WTC11 (cell line): ENCODE measurements at regions not wholly inside any gene's neighbourhood (a gene's known extent, or its start where the extent isn't known, plus 50 kb on each side); places are given as distances from the start of the nearest gene placed in this dataset.

ENCODE experiments used
- ATAC-seq: fragments of 200-7000 bp; cut with Tn5 transposase; 2 replicates; pipeline ENCODE4 v1.10.0; 2021; ENCODE audit warnings: mild to moderate bottlenecking, moderate library complexity
- CTCF ChIA-PET: fragments of 300-600 bp; sonication (Branson Sonifier 250); formaldehyde crosslinking; loops from one replicate; lab custom pipeline; 2021; ENCODE audit warnings: antibody characterized with exemption; lab: Charles Lee
- POLR2A ChIA-PET: fragments of 350-600 bp; sonication (Branson Sonifier 250); formaldehyde crosslinking; loops from one replicate; lab custom pipeline; 2021; ENCODE audit warnings: antibody characterized with exemption; lab: Charles Lee
- DNase-seq: peaks from one replicate; pipeline ENCODE4 v3.0.0; 2021; ENCODE audit warnings: low spot score
- H3K27ac Mint-ChIP-seq: 2 replicates; pipeline ENCODE4 v1.8.0; 2021; ENCODE audit warnings: mixed read lengths
- H3K27me3 Mint-ChIP-seq: 2 replicates; pipeline ENCODE4 v1.8.0; 2021; ENCODE audit warnings: low read depth, mild to moderate bottlenecking, moderate library complexity, mixed read lengths
- H3K36me3 Mint-ChIP-seq: 2 replicates; pipeline ENCODE4 v1.8.0; 2021; ENCODE audit warnings: mixed read lengths
- H3K4me1 Mint-ChIP-seq: 2 replicates; pipeline ENCODE4 v1.8.0; 2022; ENCODE audit warnings: mixed read lengths
- H3K4me3 Mint-ChIP-seq: 2 replicates; pipeline ENCODE4 v1.8.0; 2021; ENCODE audit warnings: mild to moderate bottlenecking, moderate library complexity, mixed read lengths
- H3K9me3 Mint-ChIP-seq: 2 replicates; pipeline ENCODE4 v1.8.0; 2021; ENCODE audit warnings: mixed read lengths
- FOXJ3 ChIP-seq: sonication (generic); formaldehyde crosslinking; IDR thresholded peaks from 2 replicates; pipeline ENCODE4 v1.9.0; 2021; ENCODE audit warnings: missing genetic modification reagents, mild to moderate bottlenecking, borderline replicate concordance
- FOXK1 ChIP-seq: sonication (generic); formaldehyde crosslinking; IDR thresholded peaks from 2 replicates; pipeline ENCODE4 v1.8.0; 2022; ENCODE audit warnings: mild to moderate bottlenecking, moderate library complexity, missing genetic modification reagents
- NR2C2 ChIP-seq: sonication (generic); formaldehyde crosslinking; IDR thresholded peaks from 2 replicates; pipeline ENCODE4 v1.8.0; 2022; ENCODE audit warnings: mild to moderate bottlenecking, missing genetic modification reagents
- PRRX2 ChIP-seq: fragments of 250-450 bp; sonication (Bioruptor Pico); IDR thresholded peaks from 2 replicates; pipeline ENCODE4 v1.8.0; 2021; ENCODE audit warnings: mild to moderate bottlenecking
- SMAD3 ChIP-seq: sonication (generic); formaldehyde crosslinking; IDR thresholded peaks from 2 replicates; pipeline ENCODE4 v1.8.0; 2022; ENCODE audit warnings: missing genetic modification reagents, mild to moderate bottlenecking, borderline replicate concordance
- SP1 ChIP-seq: sonication (generic); formaldehyde crosslinking; conservative IDR thresholded peaks from 2 replicates; pipeline ENCODE4 v1.8.1; 2022; ENCODE audit warnings: missing genetic modification reagents
- TEAD4 ChIP-seq: sonication (generic); formaldehyde crosslinking; IDR thresholded peaks from 2 replicates; pipeline ENCODE4 v1.8.0; 2022; ENCODE audit warnings: mild to moderate bottlenecking, missing genetic modification reagents
- ZBTB21 ChIP-seq: sonication (generic); formaldehyde crosslinking; IDR thresholded peaks from 2 replicates; pipeline ENCODE4 v1.8.1; 2023; ENCODE audit warnings: mild to moderate bottlenecking, missing genetic modification reagents, borderline replicate concordance
- ZNF121 ChIP-seq: sonication (generic); formaldehyde crosslinking; IDR thresholded peaks from 2 replicates; pipeline ENCODE4 v1.8.0; 2023; ENCODE audit warnings: missing genetic modification reagents
- ZNF232 ChIP-seq: sonication (generic); formaldehyde crosslinking; IDR thresholded peaks from 2 replicates; pipeline ENCODE4 v1.8.0; 2022; ENCODE audit warnings: mild to moderate bottlenecking, missing genetic modification reagents
- TF ChIP-seq, protein P1 (sequence below): sonication (generic); formaldehyde crosslinking; IDR thresholded peaks from 2 replicates; pipeline ENCODE4 v1.8.1; 2023; ENCODE audit warnings: mild to moderate bottlenecking, moderate library complexity, missing genetic modification reagents
- TF ChIP-seq, protein P2 (sequence below): sonication (generic); formaldehyde crosslinking; IDR thresholded peaks from 2 replicates; pipeline ENCODE4 v1.8.1; 2022; ENCODE audit warnings: mild to moderate bottlenecking, moderate library complexity, missing genetic modification reagents
- TF ChIP-seq, protein P3 (sequence below): sonication (generic); formaldehyde crosslinking; IDR thresholded peaks from 2 replicates; pipeline ENCODE4 v1.8.0; 2023; ENCODE audit warnings: missing genetic modification reagents
- TF ChIP-seq, protein P4 (sequence below): sonication (generic); formaldehyde crosslinking; IDR thresholded peaks from 2 replicates; pipeline ENCODE4 v1.8.1; 2022; ENCODE audit warnings: mild to moderate bottlenecking, missing genetic modification reagents, moderate library complexity, borderline replicate concordance
- TF ChIP-seq, protein P5 (sequence below): fragments of 250-450 bp; sonication (Bioruptor Pico); IDR thresholded peaks from 2 replicates; pipeline ENCODE4 v2.1.2; 2022; ENCODE audit warnings: mild to moderate bottlenecking, moderate library complexity
- TF ChIP-seq, protein P6 (sequence below): sonication (generic); formaldehyde crosslinking; IDR thresholded peaks from 2 replicates; pipeline ENCODE4 v1.8.1; 2023; ENCODE audit warnings: mild to moderate bottlenecking, missing genetic modification reagents, moderate library complexity
- TF ChIP-seq, protein P7 (sequence below): sonication (generic); formaldehyde crosslinking; IDR thresholded peaks from 2 replicates; pipeline ENCODE4 v1.8.0; 2022; ENCODE audit warnings: mild to moderate bottlenecking, missing genetic modification reagents
- TF ChIP-seq, protein P8 (sequence below): fragments of 250-450 bp; sonication (Bioruptor Pico); IDR thresholded peaks from 2 replicates; pipeline ENCODE4 v1.9.0; 2021; ENCODE audit warnings: mild to moderate bottlenecking
- TF ChIP-seq, protein P9 (sequence below): fragments of 250-450 bp; sonication (Bioruptor Pico); IDR thresholded peaks from 2 replicates; pipeline ENCODE4 v1.9.0; 2021; ENCODE audit warnings: mild to moderate bottlenecking

DNA sequence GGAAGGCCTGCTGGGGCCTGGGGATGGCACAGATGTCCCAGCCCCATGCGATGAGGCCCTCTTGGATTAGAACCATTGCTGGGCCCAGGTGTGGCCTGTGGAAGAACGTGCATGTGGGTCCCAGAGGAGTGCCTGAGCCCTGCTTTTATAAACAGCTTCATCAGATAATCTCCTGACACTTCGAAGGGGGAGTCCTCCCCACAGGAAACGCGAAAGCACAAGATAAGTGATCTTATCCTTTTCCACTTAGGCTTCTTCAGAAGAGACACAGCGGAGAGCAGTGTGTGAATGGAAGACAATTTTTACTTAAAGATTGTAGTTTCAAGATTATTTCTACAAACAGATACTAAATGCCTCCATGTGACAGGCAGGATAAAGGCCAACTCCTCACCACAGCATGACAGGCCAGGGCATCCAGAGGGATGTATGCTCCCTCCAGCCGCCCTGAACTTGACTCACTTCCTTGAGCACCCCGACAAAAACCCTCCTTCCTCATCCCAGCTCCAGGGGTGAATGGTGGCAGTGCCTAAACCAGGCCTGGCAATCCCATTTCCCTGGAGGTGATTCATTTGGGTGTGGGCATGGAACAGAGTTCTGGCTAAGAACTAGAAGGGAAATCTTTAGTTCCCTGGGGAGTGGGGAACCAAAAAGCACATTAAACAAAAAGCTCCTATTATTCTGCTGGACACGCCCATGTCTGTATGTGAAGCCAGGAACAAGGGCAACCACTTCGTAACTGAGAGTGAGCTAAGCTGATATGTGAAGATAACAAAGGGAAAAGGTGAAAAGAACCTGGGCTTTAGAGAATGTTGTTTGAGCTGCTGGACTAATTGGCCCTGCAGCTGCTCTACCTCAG lies 56.2 kb upstream of the TMEM163 start:
- peaks cover 27% of the 10 kb centered on the region for H3K4me1 Mint-ChIP-seq
- no peak overlapping the region for H3K4me3 Mint-ChIP-seq
- H3K9me3 Mint-ChIP-seq: no peaks in the 10 kb centered on the region
- H3K27me3 Mint-ChIP-seq: no peaks in the 10 kb centered on the region
- H3K27ac Mint-ChIP-seq: no peak overlapping the region
- CTCF ChIA-PET: interaction anchor here (1.3 kb wide), 1 partner anchor 324 kb away, joined by 6 read pairs; no protein-coding TSS in a partner anchor
- no peak for DNase-seq
- POLR2A ChIA-PET: no interaction called here
- TF ChIP-seq, protein P1, sequence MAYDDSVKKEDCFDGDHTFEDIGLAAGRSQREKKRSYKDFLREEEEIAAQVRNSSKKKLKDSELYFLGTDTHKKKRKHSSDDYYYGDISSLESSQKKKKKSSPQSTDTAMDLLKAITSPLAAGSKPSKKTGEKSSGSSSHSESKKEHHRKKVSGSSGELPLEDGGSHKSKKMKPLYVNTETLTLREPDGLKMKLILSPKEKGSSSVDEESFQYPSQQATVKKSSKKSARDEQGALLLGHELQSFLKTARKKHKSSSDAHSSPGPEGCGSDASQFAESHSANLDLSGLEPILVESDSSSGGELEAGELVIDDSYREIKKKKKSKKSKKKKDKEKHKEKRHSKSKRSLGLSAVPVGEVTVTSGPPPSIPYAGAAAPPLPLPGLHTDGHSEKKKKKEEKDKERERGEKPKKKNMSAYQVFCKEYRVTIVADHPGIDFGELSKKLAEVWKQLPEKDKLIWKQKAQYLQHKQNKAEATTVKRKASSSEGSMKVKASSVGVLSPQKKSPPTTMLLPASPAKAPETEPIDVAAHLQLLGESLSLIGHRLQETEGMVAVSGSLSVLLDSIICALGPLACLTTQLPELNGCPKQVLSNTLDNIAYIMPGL: no peak
- no peak for TF ChIP-seq SMAD3 (CRISPR knock-in tag)
- TF ChIP-seq, protein P2, sequence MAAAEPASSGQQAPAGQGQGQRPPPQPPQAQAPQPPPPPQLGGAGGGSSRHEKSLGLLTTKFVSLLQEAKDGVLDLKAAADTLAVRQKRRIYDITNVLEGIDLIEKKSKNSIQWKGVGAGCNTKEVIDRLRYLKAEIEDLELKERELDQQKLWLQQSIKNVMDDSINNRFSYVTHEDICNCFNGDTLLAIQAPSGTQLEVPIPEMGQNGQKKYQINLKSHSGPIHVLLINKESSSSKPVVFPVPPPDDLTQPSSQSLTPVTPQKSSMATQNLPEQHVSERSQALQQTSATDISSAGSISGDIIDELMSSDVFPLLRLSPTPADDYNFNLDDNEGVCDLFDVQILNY: no peak
- TF ChIP-seq, protein P3, sequence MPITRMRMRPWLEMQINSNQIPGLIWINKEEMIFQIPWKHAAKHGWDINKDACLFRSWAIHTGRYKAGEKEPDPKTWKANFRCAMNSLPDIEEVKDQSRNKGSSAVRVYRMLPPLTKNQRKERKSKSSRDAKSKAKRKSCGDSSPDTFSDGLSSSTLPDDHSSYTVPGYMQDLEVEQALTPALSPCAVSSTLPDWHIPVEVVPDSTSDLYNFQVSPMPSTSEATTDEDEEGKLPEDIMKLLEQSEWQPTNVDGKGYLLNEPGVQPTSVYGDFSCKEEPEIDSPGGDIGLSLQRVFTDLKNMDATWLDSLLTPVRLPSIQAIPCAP (CRISPR knock-in tag): no peak
- TF ChIP-seq ZBTB21 (CRISPR knock-in tag): no peak
- TF ChIP-seq FOXK1 (CRISPR knock-in tag): no peak
- no peak for TF ChIP-seq ZNF121 (CRISPR knock-in tag)
- TF ChIP-seq SP1 (CRISPR knock-in tag): no peak
- no peak for ATAC-seq
- H3K36me3 Mint-ChIP-seq: no peaks in the 10 kb centered on the region

DNA sequence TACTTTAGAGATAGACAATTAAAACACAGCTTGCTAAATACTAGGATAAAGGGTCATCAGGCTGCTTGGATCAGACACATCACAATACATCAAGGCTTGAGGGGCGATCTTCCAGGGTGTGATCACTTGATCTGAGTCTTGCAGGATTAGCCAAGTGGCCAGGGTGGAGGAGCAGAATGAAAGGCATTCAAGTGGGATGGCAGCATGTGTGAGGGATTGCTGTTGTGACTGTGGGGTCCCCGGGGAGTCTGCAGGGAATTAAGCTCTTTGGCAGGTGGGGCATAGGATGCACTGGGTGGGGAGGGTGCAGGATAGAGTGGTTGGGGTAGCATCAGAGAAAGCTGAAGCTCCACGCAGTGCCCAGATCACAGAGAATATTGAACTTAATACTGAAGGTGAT lies 58.0 kb upstream of the TMEM163 start:
- H3K4me1 Mint-ChIP-seq: peaks cover 27% of the 10 kb centered on the region
- ATAC-seq: no peak
- TF ChIP-seq, protein P4, sequence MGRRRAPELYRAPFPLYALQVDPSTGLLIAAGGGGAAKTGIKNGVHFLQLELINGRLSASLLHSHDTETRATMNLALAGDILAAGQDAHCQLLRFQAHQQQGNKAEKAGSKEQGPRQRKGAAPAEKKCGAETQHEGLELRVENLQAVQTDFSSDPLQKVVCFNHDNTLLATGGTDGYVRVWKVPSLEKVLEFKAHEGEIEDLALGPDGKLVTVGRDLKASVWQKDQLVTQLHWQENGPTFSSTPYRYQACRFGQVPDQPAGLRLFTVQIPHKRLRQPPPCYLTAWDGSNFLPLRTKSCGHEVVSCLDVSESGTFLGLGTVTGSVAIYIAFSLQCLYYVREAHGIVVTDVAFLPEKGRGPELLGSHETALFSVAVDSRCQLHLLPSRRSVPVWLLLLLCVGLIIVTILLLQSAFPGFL (CRISPR knock-in tag): no peak
- TF ChIP-seq SMAD3 (CRISPR knock-in tag): no peak
- TF ChIP-seq, protein P5, sequence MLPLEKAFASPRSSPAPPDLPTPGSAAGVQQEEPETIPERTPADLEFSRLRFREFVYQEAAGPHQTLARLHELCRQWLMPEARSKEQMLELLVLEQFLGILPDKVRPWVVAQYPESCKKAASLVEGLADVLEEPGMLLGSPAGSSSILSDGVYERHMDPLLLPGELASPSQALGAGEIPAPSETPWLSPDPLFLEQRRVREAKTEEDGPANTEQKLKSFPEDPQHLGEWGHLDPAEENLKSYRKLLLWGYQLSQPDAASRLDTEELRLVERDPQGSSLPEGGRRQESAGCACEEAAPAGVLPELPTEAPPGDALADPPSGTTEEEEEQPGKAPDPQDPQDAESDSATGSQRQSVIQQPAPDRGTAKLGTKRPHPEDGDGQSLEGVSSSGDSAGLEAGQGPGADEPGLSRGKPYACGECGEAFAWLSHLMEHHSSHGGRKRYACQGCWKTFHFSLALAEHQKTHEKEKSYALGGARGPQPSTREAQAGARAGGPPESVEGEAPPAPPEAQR: no peak
- TF ChIP-seq, protein P6, sequence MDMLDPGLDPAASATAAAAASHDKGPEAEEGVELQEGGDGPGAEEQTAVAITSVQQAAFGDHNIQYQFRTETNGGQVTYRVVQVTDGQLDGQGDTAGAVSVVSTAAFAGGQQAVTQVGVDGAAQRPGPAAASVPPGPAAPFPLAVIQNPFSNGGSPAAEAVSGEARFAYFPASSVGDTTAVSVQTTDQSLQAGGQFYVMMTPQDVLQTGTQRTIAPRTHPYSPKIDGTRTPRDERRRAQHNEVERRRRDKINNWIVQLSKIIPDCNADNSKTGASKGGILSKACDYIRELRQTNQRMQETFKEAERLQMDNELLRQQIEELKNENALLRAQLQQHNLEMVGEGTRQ (CRISPR knock-in tag): no peak
- TF ChIP-seq ZNF232 (CRISPR knock-in tag): no peak
- TF ChIP-seq FOXK1 (CRISPR knock-in tag): no peak
- no peak for TF ChIP-seq FOXJ3 (CRISPR knock-in tag)
- TF ChIP-seq, protein P7, sequence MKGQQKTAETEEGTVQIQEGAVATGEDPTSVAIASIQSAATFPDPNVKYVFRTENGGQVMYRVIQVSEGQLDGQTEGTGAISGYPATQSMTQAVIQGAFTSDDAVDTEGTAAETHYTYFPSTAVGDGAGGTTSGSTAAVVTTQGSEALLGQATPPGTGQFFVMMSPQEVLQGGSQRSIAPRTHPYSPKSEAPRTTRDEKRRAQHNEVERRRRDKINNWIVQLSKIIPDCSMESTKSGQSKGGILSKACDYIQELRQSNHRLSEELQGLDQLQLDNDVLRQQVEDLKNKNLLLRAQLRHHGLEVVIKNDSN (CRISPR knock-in tag): no peak
- TF ChIP-seq, protein P8, sequence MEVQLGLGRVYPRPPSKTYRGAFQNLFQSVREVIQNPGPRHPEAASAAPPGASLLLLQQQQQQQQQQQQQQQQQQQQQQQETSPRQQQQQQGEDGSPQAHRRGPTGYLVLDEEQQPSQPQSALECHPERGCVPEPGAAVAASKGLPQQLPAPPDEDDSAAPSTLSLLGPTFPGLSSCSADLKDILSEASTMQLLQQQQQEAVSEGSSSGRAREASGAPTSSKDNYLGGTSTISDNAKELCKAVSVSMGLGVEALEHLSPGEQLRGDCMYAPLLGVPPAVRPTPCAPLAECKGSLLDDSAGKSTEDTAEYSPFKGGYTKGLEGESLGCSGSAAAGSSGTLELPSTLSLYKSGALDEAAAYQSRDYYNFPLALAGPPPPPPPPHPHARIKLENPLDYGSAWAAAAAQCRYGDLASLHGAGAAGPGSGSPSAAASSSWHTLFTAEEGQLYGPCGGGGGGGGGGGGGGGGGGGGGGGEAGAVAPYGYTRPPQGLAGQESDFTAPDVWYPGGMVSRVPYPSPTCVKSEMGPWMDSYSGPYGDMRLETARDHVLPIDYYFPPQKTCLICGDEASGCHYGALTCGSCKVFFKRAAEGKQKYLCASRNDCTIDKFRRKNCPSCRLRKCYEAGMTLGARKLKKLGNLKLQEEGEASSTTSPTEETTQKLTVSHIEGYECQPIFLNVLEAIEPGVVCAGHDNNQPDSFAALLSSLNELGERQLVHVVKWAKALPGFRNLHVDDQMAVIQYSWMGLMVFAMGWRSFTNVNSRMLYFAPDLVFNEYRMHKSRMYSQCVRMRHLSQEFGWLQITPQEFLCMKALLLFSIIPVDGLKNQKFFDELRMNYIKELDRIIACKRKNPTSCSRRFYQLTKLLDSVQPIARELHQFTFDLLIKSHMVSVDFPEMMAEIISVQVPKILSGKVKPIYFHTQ (CRISPR knock-in tag): no peak
- TF ChIP-seq, protein P9, sequence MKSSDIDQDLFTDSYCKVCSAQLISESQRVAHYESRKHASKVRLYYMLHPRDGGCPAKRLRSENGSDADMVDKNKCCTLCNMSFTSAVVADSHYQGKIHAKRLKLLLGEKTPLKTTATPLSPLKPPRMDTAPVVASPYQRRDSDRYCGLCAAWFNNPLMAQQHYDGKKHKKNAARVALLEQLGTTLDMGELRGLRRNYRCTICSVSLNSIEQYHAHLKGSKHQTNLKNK (CRISPR knock-in tag): no peak
- TF ChIP-seq TEAD4 (CRISPR knock-in tag): no peak
- TF ChIP-seq PRRX2: no peak
- TF ChIP-seq NR2C2 (CRISPR knock-in tag): no peak
- TF ChIP-seq, protein P1: no peak
- TF ChIP-seq, all 79 proteins: peak for 0
- H3K36me3 Mint-ChIP-seq: no peaks in the 10 kb centered on the region
- H3K4me3 Mint-ChIP-seq: no peak overlapping the region
- H3K9me3 Mint-ChIP-seq: no peaks in the 10 kb centered on the region
- ChIA-PET CTCF (no interaction called here), POLR2A (interaction anchor here (0.7 kb wide), 1 partner anchor 33 kb away, joined by 4 read pairs; no protein-coding TSS in a partner anchor)
- H3K27me3 Mint-ChIP-seq: no peaks in the 10 kb centered on the region
- no peak for DNase-seq
- H3K27ac Mint-ChIP-seq: no peak overlapping the region
